ENCODE measurements at regions not wholly inside any gene's neighbourhood (a gene's known extent, or its start where the extent isn't known, plus 50 kb on each side); places are given as distances from the start of the nearest gene placed in this dataset.
"Not testable (repeated sequence)": the region's sequence is repeated elsewhere in the genome, so short reads cannot be mapped to it uniquely, and the experiment has no call there.

GRCh38 chr5:129163810-129164378 lies 69.3 kb downstream of the ISOC1 start:
- no peak for DNase-seq

- no peak for DNase-seq
Measured at GRCh38 chr5:129170050-129170449, 75.5 kb downstream of the ISOC1 start.

GRCh38 chr5:129171194-129171944 lies 76.8 kb downstream of the ISOC1 start:
- no peak for DNase-seq

GRCh38 chr5:129172580-129172979 lies 78.0 kb downstream of the ISOC1 start:
- DNase-seq, result no peak

- DNase-seq, result no peak
Measured at GRCh38 chr5:129173771-129174170, 79.2 kb downstream of the ISOC1 start.

GRCh38 chr5:129174480-129174879 lies 79.9 kb downstream of the ISOC1 start:
- no peak for DNase-seq

- DNase-seq, result no peak
Measured at GRCh38 chr5:129177451-129177850, 82.9 kb downstream of the ISOC1 start.

GRCh38 chr5:129199308-129199707 lies 104.8 kb downstream of the ISOC1 start:
- DNase-seq, result no peak

GRCh38 chr5:129204525-129204924 lies 110.0 kb downstream of the ISOC1 start:
- no peak for DNase-seq

- no peak for DNase-seq
Measured at GRCh38 chr5:129216001-129216400, 121.5 kb downstream of the ISOC1 start.

GRCh38 chr5:129217179-129217578 lies 122.6 kb downstream of the ISOC1 start:
- DNase-seq, result no peak

GRCh38 chr5:129223178-129223577 lies 128.6 kb downstream of the ISOC1 start:
- no peak for DNase-seq

GRCh38 chr5:129228577-129228976 lies 134.0 kb downstream of the ISOC1 start:
- DNase-seq, result no peak

GRCh38 chr5:129241755-129242154 lies 147.2 kb downstream of the ISOC1 start:
- no peak for DNase-seq

GRCh38 chr5:129243039-129243438 lies 148.5 kb downstream of the ISOC1 start:
- DNase-seq, result no peak

- DNase-seq, result no peak
Measured at GRCh38 chr5:129244478-129244877, 149.9 kb downstream of the ISOC1 start.

GRCh38 chr5:129245489-129245888 lies 150.9 kb downstream of the ISOC1 start:
- no peak for DNase-seq

- DNase-seq, result no peak
Measured at GRCh38 chr5:129246088-129246487, 151.5 kb downstream of the ISOC1 start.

GRCh38 chr5:129249886-129250285 lies 155.3 kb downstream of the ISOC1 start:
- DNase-seq, result no peak

GRCh38 chr5:129271308-129271707 lies 176.8 kb downstream of the ISOC1 start:
- no peak for DNase-seq

- no peak for DNase-seq
Measured at GRCh38 chr5:129284010-129284409, 176.1 kb upstream of the ADAMTS19 start.

- not testable (repeated sequence) for DNase-seq
Measured at GRCh38 chr5:129294216-129294615, 165.9 kb upstream of the ADAMTS19 start.

GRCh38 chr5:129306725-129307124 lies 153.4 kb upstream of the ADAMTS19 start:
- DNase-seq, result no peak

- no peak for DNase-seq
Measured at GRCh38 chr5:129322968-129323367, 137.1 kb upstream of the ADAMTS19 start.

- DNase-seq, result no peak
Measured at GRCh38 chr5:129341306-129341705, 118.8 kb upstream of the ADAMTS19 start.

All from suppressor macrophage treated with lipopolysaccharide for 4 hours (primary cell).